HFF-Myc (cell line): ENCODE measurements at regions not wholly inside any gene's neighbourhood (a gene's known extent, or its start where the extent isn't known, plus 50 kb on each side); places are given as distances from the start of the nearest gene placed in this dataset.

ENCODE experiments used
- DNase-seq: peaks from one replicate; pipeline ENCODE4 v3.0.0-alpha.2; 2011; ENCODE audit warnings: low read depth; ENCODE audit errors: extremely low read depth
- H3K4me3 ChIP-seq: replicated peaks from 2 replicates; pipeline ENCODE4 v1.5.1; 2011; ENCODE audit warnings: low read depth, mild to moderate bottlenecking, control low read depth, low read length
- CTCF ChIP-seq: IDR thresholded peaks from 2 replicates; pipeline ENCODE4 v1.5.1; 2012; ENCODE audit warnings: mild to moderate bottlenecking, low read depth, low read length, control low read depth; ENCODE audit errors: missing control alignments

GRCh38 chr19:32240316-32240715 lies 105.1 kb upstream of the ZNF507 start:
- no peak for DNase-seq
- no peak overlapping the region for H3K4me3 ChIP-seq
- TF ChIP-seq CTCF, result no peak

- TF ChIP-seq CTCF, result no peak
- no peak overlapping the region for H3K4me3 ChIP-seq
- DNase-seq, result no peak
Observed at GRCh38 chr19:32241306-32241705, 104.1 kb upstream of the ZNF507 start.

- no peak overlapping the region for H3K4me3 ChIP-seq
- DNase-seq, result no peak
- TF ChIP-seq CTCF, result no peak
Observed at GRCh38 chr19:32241932-32242710, 103.3 kb upstream of the ZNF507 start.

GRCh38 chr19:32246006-32246405 lies 99.4 kb upstream of the ZNF507 start:
- no peak for TF ChIP-seq CTCF
- H3K4me3 ChIP-seq, result no peak overlapping the region
- DNase-seq, result no peak

GRCh38 chr19:32251634-32252332 lies 93.6 kb upstream of the ZNF507 start:
- no peak for TF ChIP-seq CTCF
- no peak for DNase-seq
- no peak overlapping the region for H3K4me3 ChIP-seq

- TF ChIP-seq CTCF, result no peak
- no peak overlapping the region for H3K4me3 ChIP-seq
- no peak for DNase-seq
Observed at GRCh38 chr19:32252333-32252669, 93.1 kb upstream of the ZNF507 start.
